Fibroblast of lung (primary cell): ENCODE measurements at regions not wholly inside any gene's neighbourhood (a gene's known extent, or its start where the extent isn't known, plus 50 kb on each side); places are given as distances from the start of the nearest gene placed in this dataset.
A peak's percentile ranks its signal among the peaks of the same experiment; 100 is the strongest.

Experiments used
- DNase-seq, 2 donors: peaks; one replicate each; pipeline versions ENCODE4 v3.0.0 to v3.0.0-alpha.2; 2010; ENCODE audit warnings: low read depth in 2 of 2
- H2AFZ ChIP-seq: 2 replicates; pipeline ENCODE4 v1.5.1; 2012; ENCODE audit warnings: low read length, control low read depth, inconsistent platforms
- H3K27ac ChIP-seq: 2 replicates; pipeline ENCODE4 v1.5.1; 2011; ENCODE audit warnings: low read length, control low read depth; ENCODE audit not compliant: insufficient read depth
- H3K27me3 ChIP-seq: 2 replicates; pipeline ENCODE4 v1.5.1; 2011; ENCODE audit warnings: mild to moderate bottlenecking, low read length; ENCODE audit not compliant: control insufficient read depth, insufficient read depth
- H3K36me3 ChIP-seq: 2 replicates; pipeline ENCODE4 v1.5.1; 2011; ENCODE audit warnings: low read length; ENCODE audit not compliant: control insufficient read depth, insufficient read depth
- H3K4me1 ChIP-seq: 2 replicates; pipeline ENCODE4 v1.5.1; 2011; ENCODE audit warnings: low read length; ENCODE audit not compliant: control insufficient read depth, insufficient read depth; ENCODE audit errors: extremely low read depth
- H3K4me2 ChIP-seq: 2 replicates; pipeline ENCODE4 v1.5.1; 2011; ENCODE audit warnings: low read length, control low read depth; ENCODE audit not compliant: insufficient read depth; ENCODE audit errors: extremely low read depth
- H3K4me3 ChIP-seq, 4 experiments: fragments of 200-600 bp in 1 of 4; sonication (generic) in 1 of 4; replicated peaks in 1 of 4; 2 replicates each; pipeline ENCODE4 v1.5.1; 2011 to 2016; ENCODE audit warnings: low read length in 4 of 4, low read depth in 3 of 4, mild to moderate bottlenecking in 3 of 4, control low read depth in 2 of 4, inconsistent platforms in 1 of 4, mixed read lengths in 1 of 4; ENCODE audit not compliant: insufficient read depth in 1 of 4; ENCODE audit errors: control extremely low read depth in 1 of 4
- H3K79me2 ChIP-seq: 2 replicates; pipeline ENCODE4 v1.5.1; 2012; ENCODE audit warnings: mild to moderate bottlenecking, low read length, inconsistent platforms; ENCODE audit not compliant: control insufficient read depth, insufficient read depth
- H3K9ac ChIP-seq: 2 replicates; pipeline ENCODE4 v1.5.1; 2011; ENCODE audit warnings: mild to moderate bottlenecking, low read length, control low read depth; ENCODE audit not compliant: insufficient read depth
- H3K9me3 ChIP-seq: 2 replicates; pipeline ENCODE4 v1.5.1; 2012; ENCODE audit warnings: low read depth, low read length; ENCODE audit not compliant: control insufficient read depth, insufficient read depth
- H4K20me1 ChIP-seq: 2 replicates; pipeline ENCODE4 v1.5.1; 2011; ENCODE audit warnings: low read length; ENCODE audit not compliant: control insufficient read depth, insufficient read depth; ENCODE audit errors: extremely low read depth
- EZH2 ChIP-seq: IDR thresholded peaks from 2 replicates; pipeline ENCODE4 v1.5.1; 2012; ENCODE audit warnings: low read length, control low read depth, mild to moderate bottlenecking; ENCODE audit errors: missing control alignments
- TF ChIP-seq, protein P1 (sequence below), 2 donors: IDR thresholded peaks in 1 of 2; conservative IDR thresholded peaks in 1 of 2; 1 replicate in 1 of 2; 2 replicates in 1 of 2; pipeline ENCODE4 v1.5.1; 2011 to 2012; ENCODE audit warnings: low read length in 2 of 2, control low read depth in 1 of 2, inconsistent platforms in 1 of 2, low read depth in 1 of 2, mild to moderate bottlenecking in 1 of 2

DNA sequence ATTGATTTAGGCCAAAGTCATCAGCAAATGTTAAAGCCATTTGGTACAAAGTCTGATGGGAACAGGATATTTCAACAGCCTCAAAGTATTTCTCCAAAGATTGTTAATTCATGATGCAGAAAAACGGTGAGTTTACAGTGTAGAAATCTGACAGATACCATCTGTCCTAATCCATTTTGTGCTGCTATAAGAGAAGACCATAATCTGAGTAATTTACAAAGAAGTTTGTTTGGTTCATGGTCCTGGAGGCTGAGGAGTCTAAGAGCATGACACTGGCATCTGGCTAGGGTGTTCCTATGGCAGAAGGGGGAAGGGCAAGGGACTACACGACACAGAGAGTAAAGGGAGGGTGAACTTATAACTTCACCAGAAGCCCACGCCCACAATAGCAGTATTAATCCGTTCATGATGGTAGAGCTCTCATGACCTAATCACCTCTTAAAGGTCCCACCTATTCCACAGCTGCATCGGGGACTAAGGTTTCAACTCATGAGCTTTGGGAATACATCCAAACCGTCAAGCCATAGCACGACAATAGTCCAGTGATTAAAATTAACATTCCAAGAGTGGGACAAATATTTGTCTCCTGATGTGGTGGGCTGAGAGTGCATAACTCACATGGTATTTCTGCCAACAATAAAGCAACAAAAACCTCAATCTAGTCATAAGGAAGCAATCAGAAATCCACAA is 298.6 kb upstream of the AKR1E2 start:
- Histone ChIP-seq H3K27ac (no peak overlapping the region), H3K9ac (no peak overlapping the region), H3K4me2 (no peak overlapping the region), H2AFZ (peak overlapping the region; percentile 9), H3K4me1 (no peaks in the 10 kb centered on the region), H4K20me1 (no peaks in the 10 kb centered on the region), H3K4me3 (no peak overlapping the region), H3K9me3 (no peaks in the 10 kb centered on the region), H3K36me3 (no peaks in the 10 kb centered on the region), H3K79me2 (no peaks in the 10 kb centered on the region), H3K27me3 (no peaks in the 10 kb centered on the region)
- peak; percentile 41 to 73 for DNase-seq
- TF ChIP-seq, protein P1, sequence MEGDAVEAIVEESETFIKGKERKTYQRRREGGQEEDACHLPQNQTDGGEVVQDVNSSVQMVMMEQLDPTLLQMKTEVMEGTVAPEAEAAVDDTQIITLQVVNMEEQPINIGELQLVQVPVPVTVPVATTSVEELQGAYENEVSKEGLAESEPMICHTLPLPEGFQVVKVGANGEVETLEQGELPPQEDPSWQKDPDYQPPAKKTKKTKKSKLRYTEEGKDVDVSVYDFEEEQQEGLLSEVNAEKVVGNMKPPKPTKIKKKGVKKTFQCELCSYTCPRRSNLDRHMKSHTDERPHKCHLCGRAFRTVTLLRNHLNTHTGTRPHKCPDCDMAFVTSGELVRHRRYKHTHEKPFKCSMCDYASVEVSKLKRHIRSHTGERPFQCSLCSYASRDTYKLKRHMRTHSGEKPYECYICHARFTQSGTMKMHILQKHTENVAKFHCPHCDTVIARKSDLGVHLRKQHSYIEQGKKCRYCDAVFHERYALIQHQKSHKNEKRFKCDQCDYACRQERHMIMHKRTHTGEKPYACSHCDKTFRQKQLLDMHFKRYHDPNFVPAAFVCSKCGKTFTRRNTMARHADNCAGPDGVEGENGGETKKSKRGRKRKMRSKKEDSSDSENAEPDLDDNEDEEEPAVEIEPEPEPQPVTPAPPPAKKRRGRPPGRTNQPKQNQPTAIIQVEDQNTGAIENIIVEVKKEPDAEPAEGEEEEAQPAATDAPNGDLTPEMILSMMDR (conservative IDR thresholded peaks at IDR 0.05 in 1 of 2, IDR thresholded peaks at IDR 0.05 in 1 of 2; ENCODE audit: low read depth in 1 of 2, low read length in 2 of 2): no peak
- no peak for TF ChIP-seq EZH2

DNA sequence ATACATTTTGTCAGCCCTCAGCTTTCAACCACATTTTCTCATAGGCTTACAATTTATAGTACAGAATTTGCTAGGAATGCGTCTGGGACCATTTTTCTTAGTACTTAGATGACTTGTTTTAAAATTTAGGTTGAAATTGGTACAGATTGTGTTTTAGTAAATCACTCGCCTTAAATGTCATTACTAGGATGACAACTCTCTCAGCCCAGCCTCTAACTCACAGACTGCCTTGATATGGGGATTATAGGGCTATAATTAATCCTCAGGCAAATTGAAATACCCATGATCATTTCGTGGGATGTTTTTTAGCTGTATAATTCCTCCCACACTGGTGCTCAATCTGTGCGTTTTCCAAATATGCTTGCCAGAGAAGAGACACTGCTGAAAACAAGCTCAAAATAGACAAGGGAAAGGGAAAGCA is 299.7 kb upstream of the AKR1E2 start:
- Histone ChIP-seq H3K9me3 (no peaks in the 10 kb centered on the region), H3K4me1 (no peaks in the 10 kb centered on the region), H3K4me3 (no peak overlapping the region), H3K27me3 (no peaks in the 10 kb centered on the region), H3K27ac (no peak overlapping the region), H3K9ac (no peak overlapping the region), H4K20me1 (no peaks in the 10 kb centered on the region), H3K4me2 (no peak overlapping the region), H3K36me3 (no peaks in the 10 kb centered on the region), H3K79me2 (no peaks in the 10 kb centered on the region), H2AFZ (peak overlapping the region; percentile 69)
- DNase-seq: no peak
- TF ChIP-seq EZH2: no peak
- TF ChIP-seq, protein P1 (conservative IDR thresholded peaks at IDR 0.05 in 1 of 2, IDR thresholded peaks at IDR 0.05 in 1 of 2; ENCODE audit: low read depth in 1 of 2, low read length in 2 of 2): no peak

DNA sequence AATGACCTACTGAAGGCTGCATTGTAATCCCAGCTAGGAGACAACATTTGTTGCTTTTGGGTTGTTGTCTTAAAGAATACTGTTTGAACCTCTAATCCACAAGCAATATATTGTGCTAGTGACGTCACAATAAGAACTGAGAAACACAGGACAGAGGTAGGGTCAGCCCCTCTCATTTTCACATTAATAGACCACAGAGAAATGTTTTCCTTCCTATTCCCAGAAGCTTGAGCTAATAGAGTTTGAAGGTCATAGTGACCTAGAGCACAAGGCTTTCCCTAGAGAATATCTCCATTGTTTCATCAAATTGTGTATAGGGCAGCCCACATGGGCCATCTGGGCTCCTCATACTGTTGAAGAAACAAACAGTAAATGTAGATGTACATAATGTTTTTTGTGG is 300.9 kb upstream of the AKR1E2 start:
- TF ChIP-seq, protein P1 (conservative IDR thresholded peaks at IDR 0.05 in 1 of 2, IDR thresholded peaks at IDR 0.05 in 1 of 2; ENCODE audit: low read depth in 1 of 2, low read length in 2 of 2): no peak
- no peak for TF ChIP-seq EZH2
- Histone ChIP-seq H3K79me2 (no peaks in the 10 kb centered on the region), H2AFZ (no peak overlapping the region), H3K27me3 (no peaks in the 10 kb centered on the region), H3K9me3 (no peaks in the 10 kb centered on the region), H3K27ac (no peak overlapping the region), H3K9ac (no peak overlapping the region), H3K4me1 (no peaks in the 10 kb centered on the region), H3K4me3 (no peak overlapping the region), H3K36me3 (no peaks in the 10 kb centered on the region), H3K4me2 (no peak overlapping the region), H4K20me1 (no peaks in the 10 kb centered on the region)
- DNase-seq: no peak
